ENCODE measurements at regions not wholly inside any gene's neighbourhood (a gene's known extent, or its start where the extent isn't known, plus 50 kb on each side); places are given as distances from the start of the nearest gene placed in this dataset.

- intact Hi-C loops (cut with micrococcal nuclease): no loop called here
- no peak overlapping the region for H3K9ac ChIP-seq (ENCODE audit: insufficient read depth in 1 of 2, low read depth in 2 of 2, low read length in 2 of 2)
- in situ Hi-C loops (cut with MboI): no loop called here
- no peak overlapping the region for H3K4me2 ChIP-seq (ENCODE audit: insufficient read depth, low read length)
- no peak overlapping the region for H3K27ac ChIP-seq (ENCODE audit: extremely low read depth, low read depth, low read length)
- no TSS peak for BruUV-seq (replicated peaks)
- no peak for DNase-seq (ENCODE audit: extremely low read depth in 1 of 4, low spot score in 3 of 4)
- H3K4me1 ChIP-seq (replicated peaks in 1 of 2; ENCODE audit: control insufficient read depth in 2 of 2, insufficient read depth in 2 of 2, low read length in 2 of 2): no peaks in the 10 kb centered on the region; a peak in 1 of 5 replicates
- WGBS (ENCODE audit: insufficient coverage, low coverage, missing lambda C conversion rate): 12% methylated on average over 5 of the region's 5 CpGs
- TF ChIP-seq ZNF79 (CRISPR knock-in tag; IDR thresholded peaks at IDR 0.05; ENCODE audit: low read depth) (no peak), PHTF2 (CRISPR knock-in tag; IDR thresholded peaks at IDR 0.05) (no peak), HNRNPLL (IDR thresholded peaks at IDR 0.05; ENCODE audit: low read depth, low read length, poor library complexity, severe bottlenecking) (no peak), NRF1 (conservative IDR thresholded peaks at IDR 0.05 in 1 of 2, IDR thresholded peaks at IDR 0.05 in 1 of 2) (no peak), ZNF740 (CRISPR knock-in tag; IDR thresholded peaks at IDR 0.05) (no peak), ZNF740 (tag; IDR thresholded peaks at IDR 0.05) (no peak), RBM39 (optimal IDR thresholded peaks at IDR 0.05; ENCODE audit: low read depth, low read length) (no peak), DACH1 (IDR thresholded peaks at IDR 0.05; ENCODE audit: partially characterized antibody) (no peak), KLF1 (tag; IDR thresholded peaks at IDR 0.05) (no peak), MIER1 (IDR thresholded peaks at IDR 0.05; ENCODE audit: low read depth) (no peak), YY1 (IDR thresholded peaks at IDR 0.05; ENCODE audit: borderline replicate concordance in 1 of 3, control insufficient read depth in 1 of 3, extremely low read depth in 1 of 3, insufficient read depth in 3 of 3, insufficient read length in 1 of 3, insufficient replicate concordance in 2 of 3, low read depth in 1 of 3, low read length in 2 of 3) (no peak), ZBTB12 (CRISPR knock-in tag; IDR thresholded peaks at IDR 0.05) (no peak), NONO (IDR thresholded peaks at IDR 0.05; ENCODE audit: low read depth in 2 of 2, low read length in 1 of 2) (no peak), HNRNPL (IDR thresholded peaks at IDR 0.05; ENCODE audit: low read depth, low read length) (no peak)
- no peak for FAIRE-seq
- CTCF ChIA-PET (ENCODE audit: low intra/inter-chr PET ratio): no interaction called here
- H2AFZ ChIP-seq (ENCODE audit: low read depth, low read length): no peak overlapping the region
- H4K20me1 ChIP-seq (replicated peaks; ENCODE audit: control insufficient read depth, insufficient read depth, low read length): no peaks in the 10 kb centered on the region
- no peaks in the 10 kb centered on the region for H3K9me3 ChIP-seq (replicated peaks; ENCODE audit: control insufficient read depth, insufficient read depth, low read depth, low read length)
- H3K36me3 ChIP-seq (ENCODE audit: control insufficient read depth, insufficient read depth, low read length): no peaks in the 10 kb centered on the region
- no peak; the same call in 2 of the 3 replicates for ATAC-seq
- peaks cover 20% of the 10 kb centered on the region for H3K79me2 ChIP-seq (ENCODE audit: control insufficient read depth, insufficient read depth, low read length)
- no peaks in the 10 kb centered on the region for H3K27me3 ChIP-seq (ENCODE audit: control insufficient read depth in 2 of 2, insufficient read depth in 2 of 2, low read length in 2 of 2)
- H3K9me1 ChIP-seq (ENCODE audit: control insufficient read depth, insufficient read depth, low read length): no peaks in the 10 kb centered on the region
- POLR2A ChIA-PET: no interaction called here
- H3K4me3 ChIP-seq: no peak overlapping the region
Observed at GRCh38 chr3:94935738-94936580, 873.1 kb downstream of the NSUN3 start.

Data from K562 (cell line).